ENCODE measurements at regions not wholly inside any gene's neighbourhood (a gene's known extent, or its start where the extent isn't known, plus 50 kb on each side); places are given as distances from the start of the nearest gene placed in this dataset.
"Not testable (repeated sequence)": the region's sequence is repeated elsewhere in the genome, so short reads cannot be mapped to it uniquely, and the experiment has no call there.

- no peak for DNase-seq
Measured at GRCh38 chr2:194591192-194591591, 1065.8 kb upstream of the SLC39A10 start.

GRCh38 chr2:194587739-194588270 is 1069.2 kb upstream of the SLC39A10 start:
- no peak for DNase-seq

GRCh38 chr2:194567661-194568017 is 1089.4 kb upstream of the SLC39A10 start:
- no peak for DNase-seq

GRCh38 chr2:194566907-194567660 is 1089.9 kb upstream of the SLC39A10 start:
- DNase-seq, result no peak

- no peak for DNase-seq
Measured at GRCh38 chr2:194564422-194564821, 1092.6 kb upstream of the SLC39A10 start.

GRCh38 chr2:194562329-194562728 is 1094.7 kb upstream of the SLC39A10 start:
- DNase-seq, result no peak

- no peak for DNase-seq
Measured at GRCh38 chr2:194559964-194560363, 1097.1 kb upstream of the SLC39A10 start.

- DNase-seq, result no peak
Measured at GRCh38 chr2:194559523-194559922, 1097.5 kb upstream of the SLC39A10 start.

- DNase-seq, result no peak
Measured at GRCh38 chr2:194557993-194558392, 1099.0 kb upstream of the SLC39A10 start.

GRCh38 chr2:194556629-194557028 is 1100.4 kb upstream of the SLC39A10 start:
- no peak for DNase-seq

GRCh38 chr2:194553980-194554379 is 1103.0 kb upstream of the SLC39A10 start:
- DNase-seq, result no peak

- no peak for DNase-seq
Measured at GRCh38 chr2:194550702-194551101, 1106.3 kb upstream of the SLC39A10 start.

- DNase-seq, result no peak
Measured at GRCh38 chr2:194549387-194549786, 1107.6 kb upstream of the SLC39A10 start.

- DNase-seq, result peak in 1 of 2 donors; percentile 21
Measured at GRCh38 chr2:194545978-194546377, 1111.0 kb upstream of the SLC39A10 start.

- no peak for DNase-seq
Measured at GRCh38 chr2:194539425-194539824, 1117.6 kb upstream of the SLC39A10 start.

- DNase-seq, result no peak
Measured at GRCh38 chr2:194526121-194526520, 1130.9 kb upstream of the SLC39A10 start.

GRCh38 chr2:194514281-194514680 is 1142.7 kb upstream of the SLC39A10 start:
- no peak for DNase-seq

GRCh38 chr2:194511070-194511469 is 1146.0 kb upstream of the SLC39A10 start:
- DNase-seq, result not testable (repeated sequence)

GRCh38 chr2:194504876-194505275 is 1152.2 kb upstream of the SLC39A10 start:
- not testable (repeated sequence) for DNase-seq

GRCh38 chr2:194495046-194495445 is 1162.0 kb upstream of the SLC39A10 start:
- no peak for DNase-seq

GRCh38 chr2:194494401-194494800 is 1162.6 kb upstream of the SLC39A10 start:
- no peak for DNase-seq

- no peak for DNase-seq
Measured at GRCh38 chr2:194491409-194492115, 1165.5 kb upstream of the SLC39A10 start.

GRCh38 chr2:194486326-194486725 is 1170.7 kb upstream of the SLC39A10 start:
- DNase-seq, result no peak

GRCh38 chr2:194483041-194483440 is 1174.0 kb upstream of the SLC39A10 start:
- no peak for DNase-seq
